NB4 (cell line): ENCODE measurements at regions not wholly inside any gene's neighbourhood (a gene's known extent, or its start where the extent isn't known, plus 50 kb on each side); places are given as distances from the start of the nearest gene placed in this dataset.
A peak's percentile ranks its signal among the peaks of the same experiment; 100 is the strongest.
"Not testable (repeated sequence)": the region's sequence is repeated elsewhere in the genome, so short reads cannot be mapped to it uniquely, and the experiment has no call there.

Experiments
- DNase-seq: peaks from one replicate; pipeline ENCODE4 v3.0.0; 2010; ENCODE audit warnings: low read depth
- H3K4me3 ChIP-seq: one replicate; pipeline ENCODE4 v1.5.1; 2011; ENCODE audit warnings: mild to moderate bottlenecking, low read depth, low read length, moderate library complexity
- CTCF ChIP-seq: IDR thresholded peaks from one replicate; pipeline ENCODE4 v1.5.1; 2012; ENCODE audit warnings: low read depth, low read length
- MAX ChIP-seq: IDR thresholded peaks from 2 replicates; pipeline ENCODE4 v1.6.1; 2011; ENCODE audit warnings: low read depth, low read length
- MYC ChIP-seq: IDR thresholded peaks from 2 replicates; pipeline ENCODE4 v1.6.1; 2011; ENCODE audit warnings: low read depth, low read length
- POLR2A ChIP-seq: IDR thresholded peaks from 2 replicates; pipeline ENCODE4 v1.6.1; 2011; ENCODE audit warnings: mild to moderate bottlenecking; ENCODE audit not compliant: insufficient read length; ENCODE audit errors: extremely low read depth

DNA sequence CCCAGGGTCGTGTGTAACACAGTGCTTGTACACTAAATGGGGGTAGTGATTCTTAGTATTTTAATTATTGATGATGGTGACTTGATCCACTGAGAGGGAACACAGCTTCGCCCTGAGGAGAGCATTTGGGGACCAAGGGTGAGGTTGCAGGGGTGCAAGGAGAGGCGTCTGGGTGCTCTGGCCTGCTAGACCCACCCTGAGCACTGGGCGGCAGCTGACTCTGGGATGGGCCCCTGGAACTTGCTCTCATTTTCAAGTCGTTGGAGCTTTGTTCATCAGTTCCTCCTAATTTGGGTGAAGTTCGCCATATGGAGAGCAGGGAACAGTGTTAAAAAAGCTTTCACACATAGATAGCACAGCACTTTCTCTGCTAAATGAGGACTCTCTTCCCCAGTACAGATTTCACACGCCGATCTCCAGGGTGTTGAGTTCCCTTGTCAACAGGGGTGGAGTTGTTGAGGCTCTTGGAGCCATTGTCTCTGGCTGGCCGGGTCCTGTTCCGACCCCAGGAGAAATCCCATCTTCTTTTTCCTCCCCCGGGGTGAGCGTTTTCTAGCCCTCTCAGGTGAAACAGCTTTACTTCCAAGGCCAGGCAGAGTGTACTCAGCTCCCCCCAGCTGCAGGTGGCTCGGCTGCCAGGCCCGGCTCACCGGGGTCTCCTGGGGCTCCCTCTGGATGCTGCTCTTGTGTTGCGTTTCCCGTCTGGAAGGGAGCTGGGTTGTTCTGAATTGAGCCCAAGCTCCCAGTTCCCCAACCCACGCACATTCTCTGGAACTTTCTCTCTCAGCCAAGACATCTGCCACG, 367.4 kb downstream of the RPS6KC1 start:
- no peak for DNase-seq
- no peak overlapping the region for H3K4me3 ChIP-seq
- no peak for TF ChIP-seq MYC
- TF ChIP-seq POLR2A = no peak
- no peak for TF ChIP-seq CTCF
- TF ChIP-seq MAX = no peak

DNA sequence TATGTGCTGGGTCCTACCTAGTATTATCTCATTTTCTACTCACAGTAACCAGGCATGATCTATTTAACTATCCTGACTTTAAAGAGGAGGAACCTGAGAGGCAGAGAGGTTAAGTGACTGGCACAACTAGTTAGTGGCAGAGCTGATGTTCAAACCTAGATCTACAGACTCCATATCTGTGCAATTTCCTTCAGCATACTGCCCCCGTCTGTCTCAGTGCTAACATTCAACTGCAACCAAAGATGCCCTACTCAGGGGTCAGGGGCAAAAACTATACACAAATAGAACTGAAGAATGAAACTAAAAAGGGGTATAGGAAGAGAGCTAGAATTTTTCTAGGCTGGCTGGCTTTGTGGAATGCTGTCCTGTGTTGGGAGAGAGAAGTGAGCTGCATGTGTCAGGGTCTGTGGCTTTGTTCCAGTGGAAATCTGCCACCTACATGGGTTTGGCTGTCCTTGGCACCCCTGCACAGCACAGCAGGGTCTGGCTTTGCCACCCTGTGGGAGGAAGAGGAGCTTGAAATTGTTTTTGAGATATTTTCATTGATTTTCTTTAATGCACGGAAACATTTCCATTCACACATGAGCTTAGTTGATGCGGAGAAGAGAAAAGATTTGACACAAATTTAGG, 368.5 kb downstream of the RPS6KC1 start:
- DNase-seq = peak; percentile 12
- TF ChIP-seq MAX = no peak
- TF ChIP-seq CTCF = no peak
- no peak for TF ChIP-seq MYC
- H3K4me3 ChIP-seq = no peak overlapping the region

DNA sequence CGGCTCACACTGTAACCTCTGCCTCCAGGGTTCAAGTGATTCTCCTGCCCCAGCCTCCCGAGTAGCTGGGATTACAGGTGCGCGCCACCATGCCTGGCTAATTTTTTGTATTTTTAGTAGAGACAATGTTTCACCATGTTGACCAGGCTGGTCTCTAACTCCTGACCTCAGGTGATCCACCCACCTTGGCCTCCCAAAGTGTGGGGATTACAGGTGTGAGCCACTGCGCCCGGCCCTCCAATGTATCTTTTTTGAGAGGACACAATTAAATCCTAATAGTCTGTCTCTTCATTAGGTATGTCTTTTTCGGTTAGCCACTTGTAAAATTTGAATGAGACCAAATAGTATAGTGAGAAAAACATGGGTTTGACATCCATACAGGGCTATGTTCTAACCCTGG, 370.1 kb downstream of the RPS6KC1 start:
- H3K4me3 ChIP-seq, DNase-seq: not testable (repeated sequence)

DNA sequence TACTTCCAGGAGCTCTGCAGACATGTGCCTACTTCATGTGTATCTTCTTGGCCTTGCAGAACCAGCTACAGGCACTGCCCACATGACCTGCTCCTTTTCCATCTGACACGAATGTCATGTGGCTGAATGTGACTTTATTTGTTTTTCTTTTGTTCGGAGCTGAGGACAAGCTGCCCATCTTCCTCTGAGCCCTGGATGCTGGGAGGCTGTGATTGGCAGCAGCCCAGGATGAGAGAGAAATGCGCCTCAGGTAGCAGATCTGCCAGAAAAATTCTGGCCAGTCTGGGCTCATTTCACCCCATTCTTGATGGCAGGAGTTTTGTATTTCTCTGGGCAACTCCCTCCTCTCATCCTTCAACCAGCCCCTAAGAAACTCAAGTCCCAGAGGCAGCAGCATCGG, 372.0 kb downstream of the RPS6KC1 start:
- no peak for DNase-seq
- TF ChIP-seq POLR2A (no peak), MAX (no peak), CTCF (no peak), MYC (no peak)
- no peak overlapping the region for H3K4me3 ChIP-seq

DNA sequence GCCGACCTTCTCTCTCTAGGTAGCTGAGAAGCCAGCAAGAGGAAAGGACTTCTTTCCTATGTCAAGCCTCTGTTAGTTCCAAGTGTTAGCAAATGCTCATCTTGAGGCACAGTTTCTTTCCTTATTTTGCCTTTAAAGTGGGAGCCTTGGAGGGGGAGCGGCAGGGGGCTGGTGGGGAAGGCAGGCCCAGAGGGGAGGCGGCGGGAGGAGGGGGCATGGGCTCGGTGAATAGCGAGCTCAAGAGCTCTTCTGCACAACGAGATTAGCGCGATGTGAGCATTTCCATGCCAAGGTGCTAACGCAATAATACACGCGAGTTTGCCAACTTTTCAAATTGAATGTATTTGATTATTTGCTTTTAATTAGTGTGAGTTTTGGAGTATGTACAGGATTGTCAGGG, 372.6 kb downstream of the RPS6KC1 start:
- no peak for TF ChIP-seq POLR2A
- TF ChIP-seq MYC = no peak
- no peak overlapping the region for H3K4me3 ChIP-seq
- DNase-seq = no peak

DNA sequence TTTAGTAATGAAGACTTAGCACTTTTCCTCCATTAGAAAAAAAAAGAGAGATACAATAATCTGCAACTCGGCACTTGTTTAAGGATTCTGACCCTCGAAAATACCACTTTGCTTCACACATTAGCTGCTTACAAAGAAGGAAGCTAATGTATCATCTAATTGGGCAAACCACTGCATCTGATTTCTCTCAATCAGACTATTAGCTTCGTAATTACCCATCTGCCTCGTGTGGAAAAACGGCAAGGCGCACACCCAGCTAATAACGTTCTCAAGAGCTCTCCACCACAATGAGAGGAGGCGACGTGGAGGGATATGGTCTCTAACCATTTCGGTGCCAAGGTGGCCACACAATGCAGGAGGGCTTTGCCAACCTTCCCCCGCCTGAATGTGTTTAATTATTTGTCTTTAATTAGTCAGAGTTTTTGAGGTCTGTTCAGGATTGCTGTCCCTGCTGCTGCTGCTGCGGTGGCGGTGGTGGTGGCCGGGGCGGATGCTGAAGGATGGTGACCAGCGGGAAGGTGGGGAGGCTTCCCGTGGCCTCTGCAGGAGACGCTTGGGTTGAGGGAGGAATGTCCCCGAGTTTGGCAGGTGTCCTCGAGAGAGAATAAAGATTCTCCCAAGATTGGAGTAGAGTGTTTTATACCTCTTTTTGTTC, 374.5 kb downstream of the RPS6KC1 start:
- no peak overlapping the region for H3K4me3 ChIP-seq
- TF ChIP-seq CTCF = no peak
- no peak for TF ChIP-seq MYC
- no peak for TF ChIP-seq POLR2A
- TF ChIP-seq MAX = no peak
- no peak for DNase-seq
